Stimulated activated CD4-positive, alpha-beta T cell treated with anti-CD3 and anti-CD28 coated beads, Interleukin-4, amount 100 ng/mL, for 48 hours (primary cell): ENCODE measurements at regions not wholly inside any gene's neighbourhood (a gene's known extent, or its start where the extent isn't known, plus 50 kb on each side); places are given as distances from the start of the nearest gene placed in this dataset.
"Not testable (repeated sequence)": the region's sequence is repeated elsewhere in the genome, so short reads cannot be mapped to it uniquely, and the experiment has no call there.

Experiments
- DNase-seq, 2 donors: peaks; one replicate each; pipeline ENCODE4 v3.0.0-alpha.2; 2020; ENCODE audit warnings: low read depth in 2 of 2

DNA sequence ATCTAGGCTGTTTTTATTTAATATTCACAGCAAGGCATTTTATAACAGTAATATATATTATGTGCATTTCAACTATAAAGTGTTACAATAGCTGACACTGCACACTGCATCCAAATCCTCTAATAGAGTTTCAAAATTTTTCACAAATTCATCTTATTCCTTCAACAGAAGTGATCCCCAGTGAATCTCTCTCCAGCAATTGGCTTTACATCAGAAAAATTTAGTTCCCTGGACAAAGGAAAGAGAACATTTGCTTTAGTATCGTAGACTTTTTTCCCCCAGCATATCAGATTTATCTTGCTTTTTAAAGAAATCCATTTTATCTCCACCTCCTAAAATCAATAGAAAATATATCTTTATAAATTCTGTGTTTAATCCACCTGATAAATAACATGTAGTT is 868.6 kb downstream of the TBL1XR1 start:
- no peak for DNase-seq

DNA sequence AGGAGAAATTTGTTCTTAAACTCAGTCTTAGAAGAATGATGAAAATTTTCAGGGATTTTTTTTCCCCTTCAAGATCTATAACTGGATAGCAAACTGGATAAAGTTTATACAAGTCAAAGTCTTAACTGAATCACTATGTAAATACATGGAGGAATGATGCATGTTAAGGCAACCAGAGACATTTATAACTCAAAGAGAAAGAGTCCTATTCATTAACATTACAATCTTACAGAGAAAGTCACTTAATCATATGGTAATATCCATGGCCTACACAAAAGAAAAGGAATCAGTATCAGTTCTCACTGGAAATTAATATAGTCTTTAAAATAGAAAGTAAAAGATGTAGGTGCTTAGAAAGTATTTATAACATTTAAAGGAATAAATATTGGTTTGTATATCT is 869.1 kb downstream of the TBL1XR1 start:
- DNase-seq, result no peak

DNA sequence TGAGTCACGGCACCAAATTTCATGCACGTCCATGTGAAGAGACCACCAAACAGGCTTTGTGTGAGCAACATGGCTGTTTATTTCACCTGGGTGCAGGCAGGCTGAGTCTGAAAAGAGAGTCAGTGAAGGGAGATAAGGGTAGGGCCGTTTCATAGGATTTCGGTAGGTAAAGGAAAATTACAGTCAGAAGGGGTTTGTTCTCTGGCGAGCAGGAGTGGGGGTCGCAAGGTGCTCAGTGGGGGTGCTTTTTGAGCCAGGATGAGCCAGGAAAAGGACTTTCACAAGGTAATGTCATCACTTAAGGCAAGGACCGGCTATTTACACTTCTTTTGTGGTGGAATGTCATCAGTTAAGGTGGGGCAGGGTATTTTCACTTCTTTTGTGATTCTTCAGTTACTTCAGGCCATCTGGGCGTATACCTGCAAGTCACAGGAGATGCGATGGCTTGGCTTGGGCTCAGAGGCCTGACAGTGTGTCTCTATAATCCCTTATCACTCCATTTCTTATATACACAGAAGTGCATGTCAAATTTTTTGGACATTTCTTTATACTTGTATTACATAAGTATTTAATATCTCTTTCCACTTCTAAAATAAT is 870.3 kb downstream of the TBL1XR1 start:
- DNase-seq, result not testable (repeated sequence)

DNA sequence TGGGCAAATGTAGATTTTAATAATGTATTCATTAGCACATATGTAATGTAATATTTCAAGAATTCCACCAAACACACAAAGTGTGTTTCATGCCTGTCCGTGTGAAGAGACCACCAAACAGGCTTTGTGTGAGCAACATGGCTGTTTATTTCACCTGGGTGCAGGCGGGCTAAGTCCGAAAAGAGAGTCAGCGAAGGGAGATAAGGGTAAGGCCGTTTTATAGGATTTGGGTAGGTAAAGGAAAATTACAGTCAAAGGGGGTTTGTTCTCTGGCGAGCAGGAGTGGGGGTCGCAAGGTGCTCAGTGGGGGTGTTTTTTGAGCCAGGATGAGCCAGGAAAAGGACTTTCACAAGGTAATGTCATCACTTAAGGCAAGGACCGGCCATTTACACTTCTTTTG is 875.8 kb downstream of the TBL1XR1 start:
- not testable (repeated sequence) for DNase-seq

DNA sequence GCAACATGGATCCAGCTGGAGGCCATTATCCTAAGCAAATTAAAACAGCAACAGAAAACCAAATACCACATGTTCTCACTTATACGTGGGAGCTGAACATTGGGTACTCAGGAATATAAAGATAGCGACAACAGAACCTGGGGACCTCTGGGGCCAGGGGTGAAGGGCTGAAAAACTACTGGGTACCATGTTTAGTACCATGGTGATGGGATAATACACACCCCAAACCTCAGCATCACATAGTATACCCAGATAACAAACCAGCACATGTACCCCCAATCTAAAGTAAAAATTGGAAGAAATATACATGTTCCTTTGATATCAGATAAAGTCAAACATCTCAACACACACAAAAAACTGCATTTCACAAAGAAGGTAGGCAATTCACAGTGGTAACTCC is 876.2 kb downstream of the TBL1XR1 start:
- DNase-seq, result no peak

DNA sequence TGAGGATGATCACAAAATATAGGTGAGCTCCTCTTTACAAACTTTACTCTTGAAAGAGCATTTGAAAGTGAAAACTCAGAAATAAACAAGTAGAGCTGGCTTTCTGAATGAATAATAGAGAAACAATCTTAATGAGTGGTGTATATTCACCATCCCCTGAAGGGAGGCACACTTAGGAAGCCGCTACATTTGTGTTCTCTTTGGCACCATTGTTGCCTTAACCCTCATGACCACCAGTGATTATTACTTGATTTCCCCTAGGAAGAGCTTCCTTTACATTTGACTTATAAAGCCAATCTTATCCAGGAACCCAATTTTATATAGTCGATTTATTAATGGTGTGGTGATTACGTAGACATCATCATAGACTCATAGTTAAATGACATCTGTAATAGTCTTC is 883.9 kb downstream of the TBL1XR1 start:
- no peak for DNase-seq

DNA sequence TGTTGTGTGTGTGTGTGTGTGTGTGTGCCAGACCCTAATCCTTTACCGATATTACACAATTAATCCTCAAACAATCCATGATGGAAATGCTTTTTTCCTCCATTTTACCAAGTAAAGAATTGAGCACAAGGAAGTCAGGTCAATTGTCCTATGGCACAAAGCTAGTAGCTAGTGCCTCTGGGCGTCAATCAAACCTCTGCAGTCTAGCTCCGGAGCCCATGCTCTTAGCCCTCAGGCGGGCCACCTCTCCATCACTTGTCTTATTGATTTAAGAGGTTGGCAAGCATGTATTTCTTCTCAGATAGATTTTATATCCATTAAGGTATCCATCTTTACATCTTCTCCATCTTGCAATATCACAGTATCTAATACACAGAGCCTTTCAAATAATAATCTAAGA is 886.6 kb downstream of the TBL1XR1 start:
- no peak for DNase-seq

DNA sequence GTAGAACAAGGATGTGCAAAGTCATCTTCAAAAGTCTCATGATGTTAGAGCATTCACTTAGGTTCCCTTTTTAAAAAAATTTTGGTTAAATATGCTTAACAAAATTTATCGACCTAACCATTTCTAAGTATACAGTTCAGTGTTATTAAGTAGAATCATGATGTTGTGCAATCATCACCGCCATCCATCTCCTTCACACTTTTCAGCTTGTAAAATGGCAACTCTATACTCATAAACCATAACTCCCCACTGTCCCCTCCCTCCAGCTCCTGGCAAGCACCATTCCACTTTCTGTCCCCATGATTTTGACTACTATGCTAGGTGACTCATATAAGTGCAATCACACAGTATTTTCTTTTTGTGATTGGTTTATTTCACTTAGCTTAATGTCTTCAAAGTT is 895.0 kb downstream of the TBL1XR1 start:
- no peak for DNase-seq

DNA sequence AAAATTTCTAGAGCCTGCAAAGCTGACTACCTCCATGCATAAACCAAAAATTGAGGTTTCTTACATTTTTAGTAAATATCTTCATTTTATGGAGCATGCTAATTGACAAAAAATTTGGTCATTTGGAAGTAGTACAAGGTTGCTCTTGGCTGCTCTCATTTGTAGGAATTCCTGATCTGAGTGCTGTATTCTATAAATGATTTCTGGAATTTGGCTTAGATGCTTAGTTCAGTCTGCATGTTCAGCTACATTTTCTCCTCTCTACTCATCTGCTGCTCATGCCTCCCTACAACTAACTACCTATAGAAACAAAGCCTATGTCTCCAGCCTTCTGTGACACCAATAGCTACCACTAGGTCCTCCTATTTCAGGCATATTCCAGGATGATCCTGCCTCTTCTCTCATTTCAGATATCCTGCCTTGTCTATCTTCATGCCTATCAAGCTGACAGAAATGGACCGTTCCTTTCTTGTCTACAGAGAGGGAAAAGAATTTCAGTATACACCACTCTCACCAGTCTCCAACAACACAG is 901.1 kb downstream of the TBL1XR1 start:
- no peak for DNase-seq

DNA sequence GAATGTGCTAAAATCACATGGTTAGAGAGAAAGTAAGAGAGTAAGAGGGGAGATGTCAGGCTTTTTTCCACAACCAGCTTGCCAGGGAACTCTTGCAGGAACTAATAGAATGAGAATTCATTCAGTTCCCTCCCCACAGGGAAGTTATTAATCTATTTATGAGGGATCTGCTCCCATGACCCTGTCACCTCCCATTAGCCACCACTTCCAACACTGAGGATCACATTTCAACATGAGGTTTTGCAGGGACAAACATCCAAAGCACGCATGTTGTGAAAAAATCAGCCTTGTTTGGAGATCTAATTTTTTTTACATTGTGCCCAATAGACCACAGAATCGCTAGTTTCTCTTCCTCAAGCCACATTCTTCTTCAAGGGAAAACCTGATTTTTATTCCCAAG is 904.0 kb downstream of the TBL1XR1 start:
- DNase-seq, result no peak

DNA sequence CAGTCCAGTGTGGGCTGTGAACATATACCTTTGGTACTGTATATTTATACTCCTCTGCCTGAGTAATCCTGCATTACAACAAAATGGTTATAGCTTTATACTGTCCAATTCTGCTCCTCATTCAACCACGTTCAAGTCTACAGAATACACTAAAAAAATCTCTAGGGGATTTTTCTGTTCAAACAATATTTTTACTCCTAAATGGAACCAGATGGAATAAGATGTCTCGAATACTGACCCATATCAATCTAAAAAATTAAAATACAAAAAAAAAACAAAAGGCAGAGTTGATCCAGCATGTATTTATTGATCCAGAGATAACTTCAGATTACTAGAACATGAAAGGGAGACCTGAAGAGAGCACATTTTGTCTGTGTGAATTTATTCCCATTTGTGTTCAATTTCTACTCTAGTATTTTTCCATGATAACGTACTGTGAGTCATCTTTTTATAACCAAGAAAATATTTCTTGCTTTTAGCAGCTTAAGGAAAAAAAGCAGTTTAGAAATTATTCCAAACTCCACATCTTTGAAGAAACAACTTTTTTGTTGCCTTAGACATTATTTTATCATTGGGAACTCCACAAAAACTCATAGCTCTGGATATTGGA is 910.7 kb downstream of the TBL1XR1 start:
- DNase-seq, result no peak

DNA sequence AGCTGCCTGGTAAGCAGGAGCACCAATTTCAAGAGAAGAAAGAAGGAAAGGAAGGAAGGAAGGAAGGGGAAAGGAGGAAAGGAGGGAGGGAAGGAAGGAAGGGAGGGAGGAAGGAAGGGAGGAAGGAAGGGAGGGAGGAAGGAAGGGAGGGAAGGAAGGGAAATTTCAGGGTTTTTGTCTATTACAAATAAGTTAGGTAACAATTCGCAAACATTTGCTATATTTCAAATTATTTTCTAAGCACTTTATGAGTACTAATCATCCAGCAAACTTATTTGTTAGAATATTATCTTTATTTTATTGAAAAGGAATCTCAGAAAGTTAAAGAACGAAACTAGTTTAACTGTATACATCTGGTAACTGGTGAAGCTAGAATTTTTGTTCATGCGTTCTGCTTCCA is 921.7 kb downstream of the TBL1XR1 start:
- no peak for DNase-seq

DNA sequence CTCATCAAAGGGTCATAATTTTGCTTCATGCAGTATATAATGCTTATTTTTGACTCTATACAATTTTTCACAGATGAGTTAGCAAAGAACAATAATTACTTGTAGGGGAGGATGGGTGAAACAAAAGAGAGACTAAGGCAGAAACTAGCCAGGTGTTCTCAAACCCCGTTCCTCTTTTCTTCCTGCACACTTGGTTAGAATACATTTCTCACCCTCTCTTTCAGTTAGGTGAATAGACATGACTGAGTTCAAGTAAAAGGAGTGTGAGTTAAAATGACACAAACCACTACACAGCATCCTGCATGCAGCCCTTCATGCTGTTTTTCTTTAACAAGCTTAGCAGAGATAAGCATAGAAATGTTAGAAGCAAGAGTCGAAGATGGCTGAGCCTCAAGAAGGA is 922.2 kb downstream of the TBL1XR1 start:
- no peak for DNase-seq

DNA sequence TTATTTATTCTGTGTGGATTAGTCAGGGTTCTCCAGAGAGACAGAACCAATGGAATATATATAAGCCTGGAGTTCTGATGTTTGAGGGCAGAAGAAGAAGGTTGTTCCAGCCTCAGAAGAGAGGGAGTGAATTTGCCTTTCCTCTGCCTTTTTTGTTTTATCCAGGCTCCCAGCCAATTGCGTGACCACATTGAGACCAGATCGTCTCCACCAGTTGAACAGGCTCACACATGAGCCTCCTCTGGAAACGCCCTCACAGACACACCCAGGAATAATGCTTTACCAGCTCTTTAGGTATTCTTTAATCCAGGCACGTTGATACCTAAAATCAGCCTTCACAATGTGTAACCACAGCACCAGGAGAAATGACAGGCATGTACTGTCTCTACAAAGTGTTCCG is 923.1 kb downstream of the TBL1XR1 start:
- no peak for DNase-seq

DNA sequence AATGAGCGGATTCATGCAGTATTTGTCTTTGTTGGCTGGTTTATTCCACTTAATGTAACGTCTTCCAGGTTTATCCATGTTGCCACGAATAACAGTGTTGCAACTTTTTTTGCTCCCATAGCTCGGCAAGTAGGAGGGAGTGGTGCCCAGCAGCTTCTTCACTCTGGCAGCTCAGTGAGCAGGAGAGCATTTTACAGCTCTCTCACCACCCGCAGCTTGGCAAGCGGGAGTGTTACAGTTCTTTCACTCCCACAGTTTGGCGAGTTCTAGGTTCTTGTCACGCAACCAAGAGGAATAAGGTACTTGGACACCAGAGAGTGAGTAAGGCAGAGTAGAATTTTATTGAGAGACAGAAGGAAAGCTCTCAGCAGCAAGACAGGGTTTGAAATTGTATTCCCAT is 935.2 kb downstream of the TBL1XR1 start:
- no peak for DNase-seq

DNA sequence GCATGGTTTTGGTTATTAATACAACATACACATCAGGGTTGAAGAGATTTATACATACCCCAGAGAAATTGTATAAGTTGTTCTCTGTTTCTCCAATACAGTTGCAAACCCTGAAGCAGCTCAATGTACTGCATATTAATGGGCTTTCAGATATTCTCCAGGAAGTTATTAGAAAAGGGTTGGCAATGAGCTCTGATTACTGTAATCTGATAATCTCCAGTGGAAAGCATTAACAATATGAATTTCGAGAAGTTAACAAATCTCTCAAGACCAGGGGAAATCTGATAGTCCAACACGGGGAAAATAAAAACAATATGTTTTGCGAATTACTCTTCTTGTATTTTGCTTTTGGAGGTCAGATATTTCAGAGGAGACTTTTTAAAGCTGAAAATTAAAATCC is 950.1 kb downstream of the TBL1XR1 start:
- DNase-seq, result no peak

DNA sequence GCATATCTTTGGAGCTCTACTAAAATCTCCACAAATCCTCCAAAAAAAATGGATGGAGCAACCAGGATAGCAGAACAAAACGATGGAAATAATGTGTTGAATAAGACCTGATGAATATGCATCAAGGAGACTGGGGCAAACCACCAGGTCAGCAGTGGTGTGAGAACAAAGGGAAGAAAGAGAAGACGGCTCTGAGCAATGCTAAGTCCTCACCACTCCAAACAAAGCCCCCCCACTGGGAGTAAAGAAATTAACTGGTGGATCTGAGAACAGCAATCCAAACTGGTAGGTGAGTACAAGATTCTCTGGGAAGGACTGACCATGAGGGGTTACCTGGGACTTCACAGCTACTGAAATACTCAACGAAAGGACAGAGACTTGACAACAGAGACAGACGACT is 977.3 kb downstream of the TBL1XR1 start:
- no peak for DNase-seq

DNA sequence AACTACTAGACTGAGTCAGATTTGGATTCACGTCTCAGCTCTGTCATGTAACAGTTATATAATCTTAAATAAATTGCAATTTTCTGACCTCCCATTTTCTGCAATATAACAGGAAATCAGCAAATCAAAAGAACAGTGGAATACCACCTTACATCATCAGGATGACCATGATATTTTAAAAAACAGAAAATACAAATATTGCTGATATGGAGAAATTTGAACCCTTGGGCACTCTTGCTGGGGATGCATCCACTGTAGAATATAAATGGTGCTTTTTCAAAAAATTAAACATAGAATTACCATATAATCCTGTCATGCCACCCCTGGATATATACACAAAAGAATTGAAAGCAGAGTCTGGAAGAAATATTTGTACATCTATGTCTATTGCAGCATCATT is 982.5 kb downstream of the TBL1XR1 start:
- no peak for DNase-seq

DNA sequence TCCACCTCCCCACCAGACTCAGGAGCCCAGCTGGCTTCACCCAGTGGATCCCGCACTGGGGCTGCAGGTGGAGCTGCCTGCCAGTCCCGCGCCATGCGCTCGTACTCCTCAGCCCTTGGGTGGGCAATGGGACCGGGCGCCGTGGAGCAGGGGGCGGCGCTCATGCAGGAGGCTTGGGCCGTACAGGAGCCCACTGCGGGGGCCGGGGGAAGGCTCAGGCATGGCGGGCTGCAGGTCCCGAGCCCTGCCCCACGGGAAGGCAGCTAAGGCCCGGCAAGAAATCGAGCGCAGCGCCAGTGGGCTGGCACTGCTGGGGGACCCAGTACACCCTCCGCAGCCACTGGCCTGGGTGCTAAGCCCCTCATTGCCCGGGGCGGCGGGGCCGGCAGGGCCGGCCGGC is 984.0 kb downstream of the TBL1XR1 start:
- not testable (repeated sequence) for DNase-seq

DNA sequence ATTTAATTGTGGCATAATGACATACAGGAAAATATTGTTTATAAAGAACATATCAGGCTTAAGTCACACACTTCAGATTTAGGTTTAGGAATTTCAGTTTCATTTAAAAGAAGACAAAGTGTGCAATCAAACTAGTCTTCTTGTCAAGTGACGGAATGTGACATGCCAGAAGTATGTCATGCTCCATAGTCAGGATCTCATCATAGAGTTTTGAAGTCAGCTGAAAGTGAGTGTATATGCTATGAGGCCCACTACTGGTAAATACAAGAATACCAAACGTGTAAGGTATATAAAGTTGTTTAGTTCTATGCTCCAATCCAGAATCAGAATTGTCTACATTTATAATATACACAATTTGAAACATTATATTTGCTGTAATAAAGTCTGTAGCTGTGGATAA is 988.4 kb downstream of the TBL1XR1 start:
- DNase-seq, result no peak

DNA sequence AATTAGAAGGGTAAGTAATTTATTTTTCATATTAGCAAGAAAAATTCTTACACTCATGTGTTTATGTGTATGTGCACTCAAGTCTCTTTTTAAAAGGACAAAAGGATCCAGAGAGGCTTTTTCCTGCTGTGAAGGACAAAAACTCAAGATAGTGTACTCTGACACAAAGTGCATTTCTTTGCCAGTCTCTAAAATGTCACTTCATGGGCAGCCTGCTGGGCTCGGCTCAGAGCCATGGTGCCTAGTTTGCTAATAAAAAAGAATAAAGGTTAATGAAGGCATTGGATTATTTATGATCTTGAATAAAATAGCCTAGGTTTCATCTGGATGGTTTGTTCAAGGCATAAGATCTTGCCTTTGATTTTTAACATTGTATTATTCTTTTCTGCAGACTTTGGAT is 989.0 kb downstream of the TBL1XR1 start:
- DNase-seq, result no peak

DNA sequence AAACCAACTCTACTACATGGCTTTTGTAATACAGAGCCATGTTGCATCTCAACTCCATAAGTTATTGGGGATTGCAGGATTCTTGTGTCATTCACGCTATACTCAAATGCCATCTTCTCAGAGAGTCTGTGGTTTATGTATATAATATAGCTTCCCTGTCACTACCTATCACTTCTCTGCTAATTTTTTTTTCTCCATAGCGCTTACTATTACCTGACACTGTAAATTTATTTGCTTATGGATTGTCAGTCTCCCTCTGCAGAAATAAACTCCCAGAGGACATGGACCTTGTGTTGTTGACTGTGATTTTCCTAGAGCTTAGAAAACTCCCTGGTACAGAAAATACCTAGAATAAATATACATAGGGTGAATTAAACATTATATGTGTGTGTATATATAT is 990.5 kb downstream of the TBL1XR1 start:
- DNase-seq, result no peak

DNA sequence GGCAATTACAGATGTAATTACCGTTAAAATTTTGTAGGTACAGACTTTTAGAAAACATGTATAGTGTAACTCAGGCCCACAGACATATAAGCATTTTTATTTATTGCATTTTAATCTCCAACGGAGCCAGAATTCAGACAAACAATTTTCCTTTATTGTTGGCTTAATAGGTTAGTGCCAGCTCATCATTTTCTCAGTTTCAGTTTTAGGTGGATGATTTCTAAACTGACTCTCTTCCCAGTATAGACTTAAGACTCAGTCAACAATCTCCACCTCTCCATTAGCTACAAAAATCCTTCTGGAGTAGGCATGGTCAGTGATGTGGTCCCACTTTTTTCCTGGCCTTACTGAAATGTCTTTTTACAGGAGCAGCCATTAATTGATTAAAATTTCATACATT is 994.6 kb downstream of the TBL1XR1 start:
- no peak for DNase-seq
